PC-9 (cell line): ENCODE measurements at regions not wholly inside any gene's neighbourhood (a gene's known extent, or its start where the extent isn't known, plus 50 kb on each side); places are given as distances from the start of the nearest gene placed in this dataset.

Experiments used
- BruUV-seq: library from RNA; stranded (reverse); fragments of 400-500 nt; replicated peaks from 2 replicates; lab custom pipeline; 2021; lab: Mats Ljungman, UMichigan
- CTCF ChIA-PET: fragments of 300-600 bp; sonication (Branson Sonifier 250); formaldehyde crosslinking; loops from one replicate; lab custom pipeline; 2022; ENCODE audit warnings: antibody characterized with exemption; lab: Charles Lee
- POLR2A ChIA-PET: fragments of 300-600 bp; sonication (Branson Sonifier 250); formaldehyde crosslinking; loops from one replicate; lab custom pipeline; 2022; ENCODE audit warnings: antibody characterized with exemption; ENCODE audit not compliant: unreplicated experiment; lab: Charles Lee
- DNase-seq, 2 experiments: peaks; one replicate each; pipeline versions ENCODE4 v3.0.0 to v3.0.0-alpha.2; 2015 to 2022; ENCODE audit warnings: mixed read lengths in 1 of 2
- H2AFZ ChIP-seq: fragments of 200-600 bp; sonication (generic); 2 replicates; pipeline ENCODE4 v1.8.1; 2017; ENCODE audit warnings: antibody characterized with exemption
- H3F3A ChIP-seq: fragments of 200-600 bp; sonication (generic); 2 replicates; pipeline ENCODE4 v1.8.1; 2017; ENCODE audit warnings: antibody characterized with exemption, mild to moderate bottlenecking, low read depth; ENCODE audit not compliant: insufficient read depth
- H3K27ac ChIP-seq: fragments of 200-600 bp; sonication (generic); 2 replicates; pipeline ENCODE4 v1.6.1; 2016; ENCODE audit warnings: mixed run types
- H3K27me3 ChIP-seq: fragments of 200-600 bp; sonication (generic); 2 replicates; pipeline ENCODE4 v1.6.1; 2016; ENCODE audit warnings: low read depth, mixed run types; ENCODE audit not compliant: insufficient read depth
- H3K36me3 ChIP-seq: fragments of 200-600 bp; sonication (generic); 2 replicates; pipeline ENCODE4 v1.6.1; 2016; ENCODE audit warnings: low read depth, mixed run types
- H3K4me1 ChIP-seq: fragments of 200-600 bp; sonication (generic); replicated peaks from 2 replicates; pipeline ENCODE4 v1.6.1; 2016; ENCODE audit warnings: mixed run types; ENCODE audit not compliant: insufficient read depth
- H3K4me2 ChIP-seq: fragments of 200-600 bp; sonication (generic); 2 replicates; pipeline ENCODE4 v1.6.1; 2017; ENCODE audit warnings: mixed run types
- H3K4me3 ChIP-seq: fragments of 200-600 bp; sonication (generic); 2 replicates; pipeline ENCODE4 v1.6.1; 2016; ENCODE audit warnings: mixed run types
- H3K79me2 ChIP-seq: fragments of 200-600 bp; sonication (generic); 2 replicates; pipeline ENCODE4 v1.6.1; 2017; ENCODE audit warnings: low read depth, mixed run types
- H3K9me2 ChIP-seq: fragments of 200-600 bp; sonication (generic); 2 replicates; pipeline ENCODE4 v1.8.1; 2017; ENCODE audit warnings: mild to moderate bottlenecking; ENCODE audit not compliant: insufficient read depth
- H3K9me3 ChIP-seq: fragments of 200-600 bp; sonication (generic); 2 replicates; pipeline ENCODE4 v1.8.1; 2016; ENCODE audit warnings: low read depth; ENCODE audit not compliant: insufficient read depth
- H4K20me1 ChIP-seq: fragments of 200-600 bp; sonication (generic); 2 replicates; pipeline ENCODE4 v1.8.1; 2017; ENCODE audit not compliant: insufficient read depth
- EZH2 ChIP-seq: fragments of 200-600 bp; sonication (generic); IDR thresholded peaks from 2 replicates; pipeline ENCODE4 v1.8.0; 2017; ENCODE audit warnings: antibody characterized with exemption, low read depth
- intact Hi-C: fragments of 100-400 bp; cut with micrococcal nuclease; formaldehyde crosslinking; loops from one replicate; pipeline ENCODE4 v1.10.0; 2022; ENCODE audit not compliant: unreplicated experiment
- TF ChIP-seq, protein P1 (sequence below): fragments of 200-600 bp; sonication (generic); conservative IDR thresholded peaks from 2 replicates; pipeline ENCODE4 v1.6.1; 2017; ENCODE audit warnings: mixed run types, antibody characterized with exemption, mild to moderate bottlenecking, moderate library complexity

DNA sequence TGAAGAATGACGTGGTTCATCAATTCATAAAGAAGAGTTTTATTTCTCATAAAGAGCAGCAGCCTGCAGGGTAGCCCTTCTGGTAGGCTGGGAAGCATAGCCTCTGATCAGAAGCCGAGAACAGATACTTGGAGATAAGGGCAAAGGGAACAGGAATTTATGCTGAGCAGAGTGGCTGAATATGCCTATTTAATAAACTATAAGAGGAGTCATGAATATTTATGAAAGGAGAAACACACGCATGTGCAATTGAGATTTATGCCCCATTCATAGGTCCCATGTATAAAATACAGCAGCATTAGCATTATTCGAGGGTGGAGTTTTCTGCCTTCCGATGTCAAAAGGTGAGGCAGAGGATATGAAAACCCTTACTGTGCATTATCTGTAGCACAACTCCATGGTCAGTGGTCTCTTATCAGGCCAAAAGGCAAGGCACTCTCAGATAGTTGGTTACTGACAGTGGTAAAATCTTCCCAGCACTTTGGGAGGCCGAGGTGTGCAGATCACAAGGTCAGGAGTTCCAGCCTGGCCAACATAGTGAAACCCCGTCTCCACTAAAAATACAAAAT lies 569.1 kb downstream of the ACTL7B start:
- H3K36me3 ChIP-seq, result no peaks in the 10 kb centered on the region
- no peak overlapping the region for H3K4me3 ChIP-seq
- CTCF ChIA-PET, result interaction anchor here (0.6 kb wide), 1 partner anchor 667 kb away, joined by 4 read pairs; no protein-coding TSS in a partner anchor

DNA sequence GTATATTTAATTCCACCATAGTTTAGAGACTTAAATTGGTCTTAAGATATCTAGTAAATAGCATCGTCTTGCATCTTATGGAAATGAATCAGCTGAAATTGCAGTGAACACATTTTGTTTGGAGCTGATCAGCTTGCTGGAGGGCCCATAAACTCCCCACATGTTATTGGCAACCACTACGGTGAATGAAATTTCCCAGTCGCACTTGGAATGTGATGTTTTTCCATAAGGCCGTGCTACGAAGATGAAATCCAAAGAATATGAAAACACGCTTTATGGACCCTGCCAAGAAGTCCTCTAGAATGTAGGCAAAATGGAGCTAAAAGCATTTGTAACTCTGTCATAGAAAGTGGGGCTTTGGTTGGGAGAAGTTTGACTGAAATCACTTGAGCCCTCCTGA lies 572.1 kb downstream of the ACTL7B start:
- CTCF ChIA-PET, result no interaction called here
- Histone ChIP-seq H3K79me2 (no peaks in the 10 kb centered on the region), H3F3A (no peaks in the 10 kb centered on the region), H3K4me1 (no peaks in the 10 kb centered on the region), H3K9me2 (no peaks in the 10 kb centered on the region), H3K4me3 (no peak overlapping the region), H3K4me2 (no peak overlapping the region), H3K27me3 (no peaks in the 10 kb centered on the region), H4K20me1 (no peaks in the 10 kb centered on the region), H3K36me3 (no peaks in the 10 kb centered on the region), H3K9me3 (peaks cover 4% of the 10 kb centered on the region), H3K27ac (no peak overlapping the region), H2AFZ (no peak overlapping the region)
- no peak for DNase-seq
- TF ChIP-seq EZH2, result no peak
- intact Hi-C loops, result no loop called here
- BruUV-seq, result no TSS peak
- POLR2A ChIA-PET, result no interaction called here

More for the DNA sequence above, 569.1 kb downstream of the ACTL7B start:
- Histone ChIP-seq H3K27me3 (no peaks in the 10 kb centered on the region), H3K79me2 (no peaks in the 10 kb centered on the region), H3K4me1 (no peaks in the 10 kb centered on the region), H3F3A (no peaks in the 10 kb centered on the region), H2AFZ (no peak overlapping the region), H3K27ac (no peak overlapping the region), H3K9me3 (no peaks in the 10 kb centered on the region), H3K4me2 (no peak overlapping the region), H3K9me2 (no peaks in the 10 kb centered on the region), H4K20me1 (no peaks in the 10 kb centered on the region)
- no peak for DNase-seq
- TF ChIP-seq, protein P1, sequence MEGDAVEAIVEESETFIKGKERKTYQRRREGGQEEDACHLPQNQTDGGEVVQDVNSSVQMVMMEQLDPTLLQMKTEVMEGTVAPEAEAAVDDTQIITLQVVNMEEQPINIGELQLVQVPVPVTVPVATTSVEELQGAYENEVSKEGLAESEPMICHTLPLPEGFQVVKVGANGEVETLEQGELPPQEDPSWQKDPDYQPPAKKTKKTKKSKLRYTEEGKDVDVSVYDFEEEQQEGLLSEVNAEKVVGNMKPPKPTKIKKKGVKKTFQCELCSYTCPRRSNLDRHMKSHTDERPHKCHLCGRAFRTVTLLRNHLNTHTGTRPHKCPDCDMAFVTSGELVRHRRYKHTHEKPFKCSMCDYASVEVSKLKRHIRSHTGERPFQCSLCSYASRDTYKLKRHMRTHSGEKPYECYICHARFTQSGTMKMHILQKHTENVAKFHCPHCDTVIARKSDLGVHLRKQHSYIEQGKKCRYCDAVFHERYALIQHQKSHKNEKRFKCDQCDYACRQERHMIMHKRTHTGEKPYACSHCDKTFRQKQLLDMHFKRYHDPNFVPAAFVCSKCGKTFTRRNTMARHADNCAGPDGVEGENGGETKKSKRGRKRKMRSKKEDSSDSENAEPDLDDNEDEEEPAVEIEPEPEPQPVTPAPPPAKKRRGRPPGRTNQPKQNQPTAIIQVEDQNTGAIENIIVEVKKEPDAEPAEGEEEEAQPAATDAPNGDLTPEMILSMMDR, result no peak
- TF ChIP-seq EZH2, result no peak
- POLR2A ChIA-PET, result no interaction called here
- BruUV-seq, result no TSS peak
- intact Hi-C loops, result no loop called here

DNA sequence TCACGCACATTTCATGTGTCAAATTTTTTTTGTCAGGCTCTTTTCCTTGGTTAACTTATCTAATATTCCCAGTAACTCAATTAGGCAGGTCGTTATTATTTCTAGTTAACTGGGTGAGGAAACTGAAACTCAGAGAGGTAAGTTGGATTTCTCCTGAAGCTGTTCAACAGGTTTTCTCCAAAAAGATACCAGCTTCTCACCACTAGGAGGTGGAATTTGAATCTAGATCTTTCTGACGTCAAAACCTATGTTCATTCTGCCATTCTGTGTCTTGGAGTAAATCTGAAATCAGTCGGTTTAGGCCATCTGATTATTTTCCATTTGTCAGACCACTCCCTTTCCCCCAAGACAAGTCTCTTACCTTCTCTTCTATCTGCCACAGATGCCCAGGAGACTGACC lies 572.9 kb downstream of the ACTL7B start:
- Histone ChIP-seq H3K4me2 (no peak overlapping the region), H3F3A (no peaks in the 10 kb centered on the region), H3K4me1 (0 out of 2 replicates have a peak, but pooled peaks cover 6% of the 10 kb centered on the region), H3K9me2 (no peaks in the 10 kb centered on the region), H2AFZ (no peak overlapping the region), H3K9me3 (peaks cover 4% of the 10 kb centered on the region), H3K4me3 (no peak overlapping the region), H4K20me1 (no peaks in the 10 kb centered on the region), H3K27ac (no peak overlapping the region), H3K79me2 (no peaks in the 10 kb centered on the region), H3K36me3 (no peaks in the 10 kb centered on the region), H3K27me3 (no peaks in the 10 kb centered on the region)
- no peak for DNase-seq
- intact Hi-C loops, result no loop called here
- TF ChIP-seq EZH2, result no peak
- TF ChIP-seq, protein P1, result peak; percentile 43
- ChIA-PET POLR2A (no interaction called here), CTCF (no interaction called here)
- BruUV-seq, result no TSS peak

DNA sequence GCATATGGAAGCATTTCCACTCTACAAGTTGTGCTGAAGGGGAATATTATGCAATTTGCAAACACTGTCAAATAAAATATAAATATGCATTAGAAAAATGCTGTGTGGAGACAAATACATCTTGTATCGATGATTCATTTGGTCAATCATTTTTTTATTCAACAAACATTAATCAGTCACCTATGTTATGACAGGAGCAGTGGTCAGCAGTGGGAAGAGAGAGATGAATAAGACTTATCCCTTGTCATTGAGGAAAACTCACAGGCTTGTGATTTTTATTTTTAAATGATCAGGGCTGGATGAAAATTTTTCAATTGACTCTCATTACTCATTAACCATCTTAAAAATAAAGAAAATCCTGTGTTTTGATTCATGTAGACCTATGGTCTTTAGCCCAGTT lies 574.1 kb downstream of the ACTL7B start:
- DNase-seq, result no peak
- Histone ChIP-seq H3K9me3 (peaks cover 4% of the 10 kb centered on the region), H2AFZ (no peak overlapping the region), H3K36me3 (no peaks in the 10 kb centered on the region), H3K4me1 (0 out of 2 replicates have a peak, but pooled peaks cover 6% of the 10 kb centered on the region), H3F3A (no peaks in the 10 kb centered on the region), H3K79me2 (no peaks in the 10 kb centered on the region), H3K9me2 (no peaks in the 10 kb centered on the region), H3K27me3 (no peaks in the 10 kb centered on the region), H4K20me1 (no peaks in the 10 kb centered on the region), H3K4me3 (no peak overlapping the region), H3K4me2 (no peak overlapping the region), H3K27ac (no peak overlapping the region)
- CTCF ChIA-PET, result no interaction called here
- POLR2A ChIA-PET, result no interaction called here
- no peak for TF ChIP-seq EZH2
- TF ChIP-seq, protein P1, result no peak
- intact Hi-C loops, result no loop called here
- no TSS peak for BruUV-seq
